Testis (tissue), 2 donors: ENCODE measurements at regions not wholly inside any gene's neighbourhood (a gene's known extent, or its start where the extent isn't known, plus 50 kb on each side); places are given as distances from the start of the nearest gene placed in this dataset.
A peak's percentile ranks its signal among the peaks of the same experiment; 100 is the strongest.

Source experiments
- DNase-seq: peaks from one replicate; pipeline ENCODE4 v3.0.0-alpha.2; 2019
- H3K27ac ChIP-seq, 2 donors: fragments of 200-600 bp; sonication (generic); one replicate each; pipeline ENCODE4 v1.5.1; 2019
- H3K27me3 ChIP-seq: fragments of 200-600 bp; sonication (generic); one replicate; pipeline ENCODE4 v1.5.1; 2019
- H3K36me3 ChIP-seq: fragments of 200-600 bp; sonication (generic); one replicate; pipeline ENCODE4 v1.5.1; 2017; ENCODE audit warnings: low read depth; ENCODE audit errors: missing control alignments
- H3K4me1 ChIP-seq: fragments of 200-600 bp; sonication (generic); one replicate; pipeline ENCODE4 v1.5.1; 2019
- H3K4me3 ChIP-seq, 2 donors: fragments of 200-600 bp; sonication (generic); one replicate each; pipeline ENCODE4 v1.5.1; 2017 to 2019
- H3K9me3 ChIP-seq: fragments of 200-600 bp; sonication (generic); one replicate; pipeline ENCODE4 v1.5.1; 2017
- POLR2A ChIP-seq: fragments of 450-650 bp; IDR thresholded peaks from one replicate; pipeline ENCODE4 v1.6.1; 2017; ENCODE audit warnings: antibody characterized with exemption, mild to moderate bottlenecking, moderate library complexity
- WGBS, 2 donors: methylation state at CpG; one replicate each; pipeline ENCODE4 v1.1.5; 2018; 5-methylcytosine and 5-hydroxymethylcytosine counted together
- intact Hi-C: fragments of 100-400 bp; cut with DNase I; formaldehyde crosslinking; loops from one replicate; pipeline ENCODE4 v1.15.1; 2023; ENCODE audit warnings: low total_unique reads
- TF ChIP-seq, protein P1 (sequence below), 3 experiments: fragments of 450-650 bp in 2 of 3; fragments of 200-600 bp in 1 of 3; sonication (generic) in 1 of 3; IDR thresholded peaks; one replicate each; pipeline ENCODE4 v1.5.1; 2016 to 2019; ENCODE audit warnings: antibody characterized with exemption in 3 of 3, mild to moderate bottlenecking in 2 of 3, moderate library complexity in 1 of 3

DNA sequence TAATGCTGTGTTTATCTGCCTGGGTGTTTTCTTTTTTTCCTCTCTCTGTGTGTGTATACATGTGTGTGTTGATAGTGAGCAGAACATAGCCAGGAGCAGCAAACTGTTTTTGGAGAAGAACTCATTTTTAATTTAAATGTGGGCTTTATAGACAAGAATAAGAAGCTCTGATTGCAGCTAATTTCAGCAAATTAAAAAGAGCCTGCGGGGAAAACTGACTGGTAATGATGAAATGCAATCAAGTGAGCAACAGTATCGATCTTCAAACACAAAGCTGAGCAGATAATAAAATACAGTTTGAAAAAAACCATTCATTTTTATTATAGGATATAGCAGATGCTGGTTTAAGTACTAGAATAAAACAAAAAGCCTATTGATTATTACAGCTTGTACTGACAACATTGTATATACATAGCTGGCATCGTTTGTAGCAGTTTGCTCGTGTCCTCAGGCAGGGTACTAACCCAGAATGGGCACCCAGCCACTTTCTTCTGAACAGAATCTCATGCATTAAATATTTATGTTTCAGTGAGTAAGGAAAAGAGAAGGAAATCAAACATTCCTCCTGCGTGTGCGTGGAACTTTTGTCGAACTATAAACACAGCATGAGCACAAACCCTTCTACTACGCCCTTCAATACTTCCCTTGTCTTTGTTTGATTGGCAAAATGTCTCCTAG lies 73.5 kb upstream of the ZFP42 start:
- intact Hi-C loops, result no loop called here
- Histone ChIP-seq H3K27me3 (no peaks in the 10 kb centered on the region), H3K27ac (peak overlapping the region; percentile 64 to 65), H3K4me1 (no peaks in the 10 kb centered on the region), H3K4me3 (no peak overlapping the region), H3K36me3 (no peaks in the 10 kb centered on the region), H3K9me3 (no peaks in the 10 kb centered on the region)
- peak; percentile 61 for DNase-seq
- TF ChIP-seq POLR2A, result no peak
- TF ChIP-seq, protein P1, sequence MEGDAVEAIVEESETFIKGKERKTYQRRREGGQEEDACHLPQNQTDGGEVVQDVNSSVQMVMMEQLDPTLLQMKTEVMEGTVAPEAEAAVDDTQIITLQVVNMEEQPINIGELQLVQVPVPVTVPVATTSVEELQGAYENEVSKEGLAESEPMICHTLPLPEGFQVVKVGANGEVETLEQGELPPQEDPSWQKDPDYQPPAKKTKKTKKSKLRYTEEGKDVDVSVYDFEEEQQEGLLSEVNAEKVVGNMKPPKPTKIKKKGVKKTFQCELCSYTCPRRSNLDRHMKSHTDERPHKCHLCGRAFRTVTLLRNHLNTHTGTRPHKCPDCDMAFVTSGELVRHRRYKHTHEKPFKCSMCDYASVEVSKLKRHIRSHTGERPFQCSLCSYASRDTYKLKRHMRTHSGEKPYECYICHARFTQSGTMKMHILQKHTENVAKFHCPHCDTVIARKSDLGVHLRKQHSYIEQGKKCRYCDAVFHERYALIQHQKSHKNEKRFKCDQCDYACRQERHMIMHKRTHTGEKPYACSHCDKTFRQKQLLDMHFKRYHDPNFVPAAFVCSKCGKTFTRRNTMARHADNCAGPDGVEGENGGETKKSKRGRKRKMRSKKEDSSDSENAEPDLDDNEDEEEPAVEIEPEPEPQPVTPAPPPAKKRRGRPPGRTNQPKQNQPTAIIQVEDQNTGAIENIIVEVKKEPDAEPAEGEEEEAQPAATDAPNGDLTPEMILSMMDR (IDR thresholded peaks at IDR 0.05), result no peak
- WGBS, 2 donors, result 37 to 63% methylated on average over 8 of the region's 8 CpGs

DNA sequence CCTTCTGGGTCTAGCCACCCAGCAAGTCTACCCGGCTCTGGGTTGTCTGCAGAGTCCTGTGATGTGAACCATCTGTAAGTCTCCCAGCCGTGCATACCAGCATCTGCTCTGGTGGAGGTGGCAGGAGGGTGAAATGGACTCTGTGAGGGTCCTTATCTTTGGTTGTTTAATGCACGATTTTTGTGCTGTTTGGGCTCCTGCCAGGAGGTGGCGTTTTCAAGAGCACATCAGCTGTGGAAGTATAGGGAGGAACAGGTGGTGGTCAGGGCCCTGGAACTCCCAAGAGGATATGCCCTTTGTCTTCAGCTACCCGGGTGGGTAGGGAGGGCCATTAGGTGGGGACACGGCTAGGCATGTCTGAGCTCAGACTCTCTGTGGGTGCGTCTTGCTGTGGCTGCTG lies 66.5 kb upstream of the ZFP42 start:
- no peak for DNase-seq
- Histone ChIP-seq H3K4me1 (peaks cover 5% of the 10 kb centered on the region), H3K36me3 (no peaks in the 10 kb centered on the region), H3K4me3 (no peak overlapping the region), H3K9me3 (no peaks in the 10 kb centered on the region), H3K27ac (peak overlapping the region in 1 of 2 donors; percentile 36), H3K27me3 (no peaks in the 10 kb centered on the region)
- intact Hi-C loops, result no loop called here
- 84 to 85% methylated on average over 5 to 7 of the region's 7 CpGs for WGBS, 2 donors
- no peak for TF ChIP-seq POLR2A

DNA sequence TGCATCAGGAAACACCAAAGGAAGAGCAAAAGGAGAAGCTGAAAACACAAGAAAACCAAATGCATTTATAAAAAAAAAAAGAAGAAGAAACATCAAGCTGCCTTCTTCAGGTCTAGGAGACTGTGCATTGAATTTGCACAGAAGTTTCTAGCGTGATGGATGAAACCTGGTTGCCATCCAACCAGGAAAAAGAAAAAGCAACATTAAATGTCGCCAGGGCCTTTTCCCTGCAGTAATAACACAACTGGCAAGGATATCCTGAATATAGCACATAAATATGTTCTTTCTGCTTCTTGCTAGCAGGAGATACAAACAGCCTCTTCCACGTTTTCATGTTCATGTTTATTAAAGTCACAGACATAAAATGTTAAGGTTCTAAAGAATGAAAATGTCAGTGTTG lies 60.8 kb upstream of the ZFP42 start:
- Histone ChIP-seq H3K4me3 (no peak overlapping the region), H3K9me3 (no peaks in the 10 kb centered on the region), H3K4me1 (peaks cover under 1% of the 10 kb centered on the region), H3K36me3 (no peaks in the 10 kb centered on the region), H3K27me3 (no peaks in the 10 kb centered on the region), H3K27ac (no peak overlapping the region)
- WGBS, 2 donors, result 41 to 42% methylated on average over 3 of the region's 3 CpGs
- TF ChIP-seq, protein P1 (IDR thresholded peaks at IDR 0.05), result no peak
- no peak for TF ChIP-seq POLR2A
- intact Hi-C loops, result no loop called here
- no peak for DNase-seq

DNA sequence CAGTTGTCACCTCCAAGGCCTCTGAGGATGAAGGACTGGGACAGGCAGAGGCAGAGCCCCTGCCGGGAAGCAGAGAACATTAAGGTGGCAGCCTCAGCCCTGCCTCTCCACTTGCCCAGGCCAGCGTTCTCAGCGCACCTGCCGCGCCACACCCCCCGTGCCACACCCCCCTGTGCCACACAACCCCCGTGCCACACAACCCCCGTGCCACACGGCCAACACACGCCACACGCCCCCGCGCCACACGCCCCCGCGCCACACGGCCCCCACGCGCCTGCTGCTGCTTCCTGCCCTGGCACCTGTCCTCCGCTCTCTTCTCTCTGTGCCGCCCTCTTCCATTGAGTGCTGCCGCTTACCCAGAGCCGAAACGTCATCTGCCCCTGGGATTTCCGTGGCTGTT lies 58.0 kb upstream of the ZFP42 start:
- no peaks in the 10 kb centered on the region for H3K4me1 ChIP-seq
- TF ChIP-seq, protein P1 (IDR thresholded peaks at IDR 0.05), result no peak
- no peak for TF ChIP-seq POLR2A
- H3K27me3 ChIP-seq, result no peaks in the 10 kb centered on the region
- DNase-seq, result no peak
- no peak overlapping the region for H3K4me3 ChIP-seq
- no peaks in the 10 kb centered on the region for H3K36me3 ChIP-seq
- no peak overlapping the region for H3K27ac ChIP-seq
- intact Hi-C loops, result no loop called here
- WGBS, 2 donors, result 77 to 83% methylated on average over 24 to 25 of the region's 25 CpGs
- no peaks in the 10 kb centered on the region for H3K9me3 ChIP-seq

DNA sequence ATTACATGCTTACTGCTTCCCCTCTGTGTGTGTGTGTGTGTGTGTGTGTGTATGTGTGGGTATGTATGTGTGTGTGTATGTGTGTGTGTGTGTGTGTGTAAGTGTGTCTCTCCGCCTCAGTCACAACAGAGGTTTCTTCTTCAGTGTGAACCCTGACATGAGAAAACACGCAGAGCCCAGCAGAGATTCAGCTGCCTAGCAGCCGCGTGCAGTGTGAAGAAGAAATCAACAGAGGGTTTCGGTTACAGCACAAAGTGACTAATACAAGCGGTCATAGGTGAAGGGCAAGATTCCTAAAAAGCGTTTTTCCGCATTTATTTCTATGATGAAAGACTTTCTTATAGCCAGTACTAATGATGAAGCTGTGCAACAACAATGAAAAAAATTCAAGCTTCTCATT lies 55.3 kb upstream of the ZFP42 start:
- intact Hi-C loops, result no loop called here
- H3K4me1 ChIP-seq, result no peaks in the 10 kb centered on the region
- WGBS, 2 donors, result 19 to 38% methylated on average over 8 of the region's 8 CpGs
- no peaks in the 10 kb centered on the region for H3K9me3 ChIP-seq
- DNase-seq, result no peak
- no peak overlapping the region for H3K4me3 ChIP-seq
- no peak for TF ChIP-seq POLR2A
- TF ChIP-seq, protein P1 (IDR thresholded peaks at IDR 0.05), result no peak
- H3K36me3 ChIP-seq, result no peaks in the 10 kb centered on the region
- no peaks in the 10 kb centered on the region for H3K27me3 ChIP-seq
- H3K27ac ChIP-seq, result no peak overlapping the region
